T-cell (primary cell): ENCODE measurements at regions not wholly inside any gene's neighbourhood (a gene's known extent, or its start where the extent isn't known, plus 50 kb on each side); places are given as distances from the start of the nearest gene placed in this dataset.

ENCODE experiments used
- ATAC-seq, 4 experiments: fragments of 200-7000 bp in 3 of 4; fragments of 150-1000 bp in 1 of 4; cut with Tn5 transposase; replicated peaks in 1 of 4; 1 replicate in 3 of 4; 2 replicates in 1 of 4; pipeline ENCODE4 v1.10.0; 2021; ENCODE audit warnings: moderate library complexity in 3 of 4, mild to moderate bottlenecking in 2 of 4, moderate number of reproducible peaks in 1 of 4
- CTCF ChIA-PET, 2 donors: fragments of 300-600 bp; sonication (Branson Sonifier 250); formaldehyde crosslinking; loops; one replicate each; lab custom pipeline; 2022; ENCODE audit warnings: antibody characterized with exemption in 2 of 2; lab: Charles Lee
- POLR2A ChIA-PET, 2 donors: fragments of 300-600 bp; sonication (Branson Sonifier 250); formaldehyde crosslinking; loops; one replicate each; lab custom pipeline; 2022; ENCODE audit warnings: antibody characterized with exemption in 2 of 2; lab: Charles Lee
- DNase-seq, 35 experiments: peaks; one replicate each; pipeline versions ENCODE4 v3.0.0 to v3.0.0-alpha.2; 2013 to 2023
- H3K27ac ChIP-seq: one replicate; pipeline ENCODE4 v1.5.1; 2013; ENCODE audit warnings: low read length
- H3K27me3 ChIP-seq, 2 experiments: replicated peaks in 1 of 2; 1 replicate in 1 of 2; 2 replicates in 1 of 2; pipeline versions ENCODE4 v1.6.1 to v1.7.0; 2013; ENCODE audit warnings: low read length in 1 of 2, mixed read lengths in 1 of 2; ENCODE audit not compliant: control insufficient read depth in 2 of 2, insufficient read depth in 2 of 2; ENCODE audit errors: extremely low read depth in 1 of 2
- H3K36me3 ChIP-seq, 2 donors: 1 replicate in 1 of 2; 2 replicates in 1 of 2; pipeline versions ENCODE4 v1.6.1 to v1.7.0; 2013; ENCODE audit warnings: low read length in 1 of 2; ENCODE audit not compliant: control insufficient read depth in 2 of 2, insufficient read depth in 1 of 2; ENCODE audit errors: extremely low read depth in 1 of 2
- H3K4me1 ChIP-seq, 2 experiments: 1 replicate in 1 of 2; 2 replicates in 1 of 2; pipeline versions ENCODE4 v1.6.1 to v1.7.0; 2013; ENCODE audit warnings: low read length in 2 of 2, mixed read lengths in 1 of 2; ENCODE audit not compliant: insufficient read depth in 2 of 2, control insufficient read depth in 1 of 2; ENCODE audit errors: extremely low read depth in 1 of 2
- H3K4me3 ChIP-seq, 2 donors: 1 replicate in 1 of 2; 2 replicates in 1 of 2; pipeline versions ENCODE4 v1.5.1 to v1.7.0; 2013; ENCODE audit warnings: mild to moderate bottlenecking in 2 of 2, low read length in 1 of 2, moderate library complexity in 1 of 2; ENCODE audit not compliant: control insufficient read depth in 1 of 2; ENCODE audit errors: extremely low read depth in 1 of 2
- H3K9me3 ChIP-seq: 2 replicates; pipeline ENCODE4 v1.7.0; 2013
- H3K27ac Mint-ChIP-seq, 2 donors: one replicate each; pipeline ENCODE4 v1.8.0; 2020 to 2021; ENCODE audit warnings: mild to moderate bottlenecking in 2 of 2, mixed read lengths in 2 of 2
- H3K27me3 Mint-ChIP-seq, 2 donors: one replicate each; pipeline ENCODE4 v1.8.0; 2021 to 2022; ENCODE audit warnings: mixed read lengths in 2 of 2
- H3K36me3 Mint-ChIP-seq: one replicate; pipeline ENCODE4 v1.8.0; 2021; ENCODE audit warnings: mixed read lengths
- H3K4me1 Mint-ChIP-seq, 3 donors: one replicate each; pipeline ENCODE4 v1.8.0; 2020 to 2022; ENCODE audit warnings: mixed read lengths in 3 of 3, mild to moderate bottlenecking in 1 of 3
- H3K4me3 Mint-ChIP-seq, 3 donors: one replicate each; pipeline ENCODE4 v1.8.0; 2020 to 2022; ENCODE audit warnings: mild to moderate bottlenecking in 3 of 3, mixed read lengths in 3 of 3, moderate library complexity in 3 of 3
- H3K9me3 Mint-ChIP-seq, 3 donors: one replicate each; pipeline ENCODE4 v1.8.0; 2020 to 2022; ENCODE audit warnings: mixed read lengths in 3 of 3
- WGBS: methylation state at CpG from one replicate; pipeline ENCODE4 v1.1.5; 2013; ENCODE audit warnings: missing lambda C conversion rate; ENCODE audit not compliant: insufficient coverage; 5-methylcytosine and 5-hydroxymethylcytosine counted together

- Mint-ChIP-seq H3K9me3 (no peaks in the 10 kb centered on the region), H3K36me3 (no peaks in the 10 kb centered on the region), H3K4me3 (no peak overlapping the region), H3K27ac (no peak overlapping the region), H3K27me3 (no peaks in the 10 kb centered on the region), H3K4me1 (peaks cover 0 to 3% (median 2%) of the 10 kb centered on the region in 3 donors)
- Histone ChIP-seq H3K36me3 (no peaks in the 10 kb centered on the region), H3K4me3 (no peak overlapping the region), H3K27ac (no peak overlapping the region), H3K4me1 (no peaks in the 10 kb centered on the region), H3K9me3 (no peaks in the 10 kb centered on the region), H3K27me3 (no peaks in the 10 kb centered on the region)
- ATAC-seq = no peak
- no peak for DNase-seq
- CTCF ChIA-PET = interaction anchor here in 1 of 2 donors (0.7 to 1.8 kb wide), 2 partner anchors 55 to 66 kb away, joined by 3 to 6 read pairs; no protein-coding TSS in a partner anchor
- no CpG with 5 or more reads among the region's 3 CpGs for WGBS
- POLR2A ChIA-PET = no interaction called here
Observed at GRCh38 chr1:185529673-185530072, 204.5 kb upstream of the HMCN1 start.

- H3K4me1 Mint-ChIP-seq = peaks cover 0 to 3% (median 2%) of the 10 kb centered on the region in 3 donors
- Histone ChIP-seq H3K4me3 (no peak overlapping the region), H3K9me3 (no peaks in the 10 kb centered on the region), H3K27me3 (no peaks in the 10 kb centered on the region), H3K36me3 (no peaks in the 10 kb centered on the region), H3K4me1 (no peaks in the 10 kb centered on the region), H3K27ac (no peak overlapping the region)
- no peak for ATAC-seq
- H3K9me3 Mint-ChIP-seq = no peaks in the 10 kb centered on the region
- H3K27me3 Mint-ChIP-seq = no peaks in the 10 kb centered on the region
- H3K36me3 Mint-ChIP-seq = no peaks in the 10 kb centered on the region
- H3K4me3 Mint-ChIP-seq = no peak overlapping the region
- ChIA-PET CTCF (interaction anchor here (0.7 to 1.0 kb wide), 3 partner anchors 56 to 68 kb away, joined by 3 to 6 read pairs (median 4); no protein-coding TSS in a partner anchor), POLR2A (interaction anchor here in 1 of 2 donors (0.6 kb wide), 1 partner anchor 8 kb away, joined by 10 read pairs; no protein-coding TSS in a partner anchor)
- WGBS = 100% methylated on average over 2 of the region's 4 CpGs
- H3K27ac Mint-ChIP-seq = no peak overlapping the region
- no peak for DNase-seq
Observed at GRCh38 chr1:185528084-185528676, 206.0 kb upstream of the HMCN1 start.

GRCh38 chr1:185526344-185527307 lies 207.6 kb upstream of the HMCN1 start:
- ChIA-PET POLR2A (interaction anchor here in 1 of 2 donors (0.7 kb wide), 1 partner anchor 69 kb away, joined by 3 read pairs; no protein-coding TSS in a partner anchor), CTCF (no interaction called here)
- no peak for DNase-seq
- H3K4me1 ChIP-seq = no peaks in the 10 kb centered on the region
- no peak overlapping the region for H3K27ac Mint-ChIP-seq
- no peaks in the 10 kb centered on the region for H3K36me3 ChIP-seq
- H3K9me3 ChIP-seq = no peaks in the 10 kb centered on the region
- H3K36me3 Mint-ChIP-seq = no peaks in the 10 kb centered on the region
- WGBS = no CpG with 5 or more reads among the region's 1 CpG
- no peak overlapping the region for H3K27ac ChIP-seq
- no peak overlapping the region for H3K4me3 ChIP-seq
- ATAC-seq = no peak
- no peaks in the 10 kb centered on the region for H3K27me3 ChIP-seq
- peaks cover 0 to 3% (median 2%) of the 10 kb centered on the region in 3 donors for H3K4me1 Mint-ChIP-seq
- no peak overlapping the region for H3K4me3 Mint-ChIP-seq
- H3K27me3 Mint-ChIP-seq = no peaks in the 10 kb centered on the region
- H3K9me3 Mint-ChIP-seq = no peaks in the 10 kb centered on the region

- Mint-ChIP-seq H3K4me1 (no peaks in the 10 kb centered on the region), H3K27ac (no peak overlapping the region), H3K36me3 (peaks cover 8% of the 10 kb centered on the region), H3K4me3 (no peak overlapping the region), H3K9me3 (peaks cover 0 to 16% (median 8%) of the 10 kb centered on the region in 3 donors), H3K27me3 (no peaks in the 10 kb centered on the region)
- no peaks in the 10 kb centered on the region for H3K9me3 ChIP-seq
- DNase-seq = no peak
- no peak overlapping the region for H3K4me3 ChIP-seq
- no peaks in the 10 kb centered on the region for H3K36me3 ChIP-seq
- H3K4me1 ChIP-seq = no peaks in the 10 kb centered on the region
- CTCF ChIA-PET = no interaction called here
- ATAC-seq = no peak
- H3K27ac ChIP-seq = no peak overlapping the region
- H3K27me3 ChIP-seq = no peaks in the 10 kb centered on the region
- 50% methylated on average over 2 of the region's 2 CpGs for whole genome bisulfite sequencing
- POLR2A ChIA-PET = interaction anchor here (0.6 to 0.7 kb wide), 2 partner anchors 8 to 148 kb away, joined by 3 to 10 read pairs; no protein-coding TSS in a partner anchor
Observed at GRCh38 chr1:185520188-185520920, 203.3 kb upstream of the IVNS1ABP start.

GRCh38 chr1:185517808-185518419 lies 200.9 kb upstream of the IVNS1ABP start:
- H3K36me3 Mint-ChIP-seq = peaks cover 11% of the 10 kb centered on the region
- Histone ChIP-seq H3K36me3 (no peaks in the 10 kb centered on the region), H3K4me1 (no peaks in the 10 kb centered on the region), H3K27me3 (no peaks in the 10 kb centered on the region), H3K27ac (no peak overlapping the region), H3K9me3 (no peaks in the 10 kb centered on the region), H3K4me3 (no peak overlapping the region)
- POLR2A ChIA-PET = interaction anchor here in 1 of 2 donors (0.7 kb wide), 1 partner anchor 17 kb away, joined by 4 read pairs; no protein-coding TSS in a partner anchor
- peaks cover 0 to 22% (median 8%) of the 10 kb centered on the region in 3 donors for H3K9me3 Mint-ChIP-seq
- WGBS = no CpG with 5 or more reads among the region's 2 CpGs
- no peak overlapping the region for H3K27ac Mint-ChIP-seq
- DNase-seq (no peak), ATAC-seq (no peak)
- H3K4me1 Mint-ChIP-seq = no peaks in the 10 kb centered on the region
- no peaks in the 10 kb centered on the region for H3K27me3 Mint-ChIP-seq
- CTCF ChIA-PET = no interaction called here
- no peak overlapping the region for H3K4me3 Mint-ChIP-seq
